ENCODE measurements at regions not wholly inside any gene's neighbourhood (a gene's known extent, or its start where the extent isn't known, plus 50 kb on each side); places are given as distances from the start of the nearest gene placed in this dataset.
A peak's percentile ranks its signal among the peaks of the same experiment; 100 is the strongest.

- H3K4me2 ChIP-seq, result no peak overlapping the region
- no peak for DNase-seq (ENCODE audit: low spot score)
- H4K20me1 ChIP-seq (ENCODE audit: low read depth), result no peaks in the 10 kb centered on the region
- no peak overlapping the region for H2AFZ ChIP-seq (replicated peaks)
- no peaks in the 10 kb centered on the region for H3K27me3 Mint-ChIP-seq (ENCODE audit: insufficient read depth, low read depth)
- H3K27me3 ChIP-seq, result no peaks in the 10 kb centered on the region
- no peaks in the 10 kb centered on the region for H3F3A ChIP-seq (ENCODE audit: low read depth)
- H3K9me3 ChIP-seq (ENCODE audit: low read depth), result no peaks in the 10 kb centered on the region
- H3K27ac Mint-ChIP-seq, result no peak overlapping the region
- H3K36me3 ChIP-seq, result no peaks in the 10 kb centered on the region
- H3K36me3 Mint-ChIP-seq, result no peaks in the 10 kb centered on the region
- no peak overlapping the region for H3K4me3 ChIP-seq
- H3K9me3 Mint-ChIP-seq, result peaks cover 4% of the 10 kb centered on the region
- H3K9ac ChIP-seq, result no peak overlapping the region
- no peaks in the 10 kb centered on the region for H3K4me1 ChIP-seq
- TF ChIP-seq, protein P1, sequence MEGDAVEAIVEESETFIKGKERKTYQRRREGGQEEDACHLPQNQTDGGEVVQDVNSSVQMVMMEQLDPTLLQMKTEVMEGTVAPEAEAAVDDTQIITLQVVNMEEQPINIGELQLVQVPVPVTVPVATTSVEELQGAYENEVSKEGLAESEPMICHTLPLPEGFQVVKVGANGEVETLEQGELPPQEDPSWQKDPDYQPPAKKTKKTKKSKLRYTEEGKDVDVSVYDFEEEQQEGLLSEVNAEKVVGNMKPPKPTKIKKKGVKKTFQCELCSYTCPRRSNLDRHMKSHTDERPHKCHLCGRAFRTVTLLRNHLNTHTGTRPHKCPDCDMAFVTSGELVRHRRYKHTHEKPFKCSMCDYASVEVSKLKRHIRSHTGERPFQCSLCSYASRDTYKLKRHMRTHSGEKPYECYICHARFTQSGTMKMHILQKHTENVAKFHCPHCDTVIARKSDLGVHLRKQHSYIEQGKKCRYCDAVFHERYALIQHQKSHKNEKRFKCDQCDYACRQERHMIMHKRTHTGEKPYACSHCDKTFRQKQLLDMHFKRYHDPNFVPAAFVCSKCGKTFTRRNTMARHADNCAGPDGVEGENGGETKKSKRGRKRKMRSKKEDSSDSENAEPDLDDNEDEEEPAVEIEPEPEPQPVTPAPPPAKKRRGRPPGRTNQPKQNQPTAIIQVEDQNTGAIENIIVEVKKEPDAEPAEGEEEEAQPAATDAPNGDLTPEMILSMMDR (IDR thresholded peaks at IDR 0.05), result no peak
- TF ChIP-seq EZH2phosphoT487 (IDR thresholded peaks at IDR 0.05) (no peak), EZH2 (IDR thresholded peaks at IDR 0.05) (no peak)
- no peak overlapping the region for H3K4me3 Mint-ChIP-seq
- no peak overlapping the region for H3K27ac ChIP-seq
- no peaks in the 10 kb centered on the region for H3K4me1 Mint-ChIP-seq
- H3K79me2 ChIP-seq (ENCODE audit: low read depth), result no peaks in the 10 kb centered on the region
Measured at GRCh38 chr4:72779241-72779640, 210.2 kb upstream of the ADAMTS3 start.

DNA sequence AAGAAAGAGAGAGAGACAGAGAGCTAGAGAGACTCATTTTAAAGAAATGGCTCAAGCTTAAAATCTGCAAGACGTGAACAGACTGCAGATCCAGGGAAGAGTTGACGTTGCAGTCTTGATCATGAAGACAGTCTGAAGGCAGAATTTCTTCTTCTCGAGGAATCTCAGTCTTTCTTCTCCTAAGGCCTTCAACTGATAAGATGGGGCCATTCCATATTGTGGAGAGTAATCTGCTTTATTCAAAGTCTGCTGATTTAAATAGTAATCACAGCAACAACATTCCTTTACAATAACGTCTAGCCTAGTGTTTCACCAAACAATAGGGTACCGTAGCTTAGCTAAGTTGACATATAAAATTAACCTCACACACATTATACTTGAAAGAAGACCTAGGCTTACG is 208.4 kb upstream of the ADAMTS3 start:
- Histone ChIP-seq H3K4me2 (no peak overlapping the region), H3F3A (ENCODE audit: low read depth) (no peaks in the 10 kb centered on the region), H3K27ac (no peak overlapping the region), H3K4me3 (no peak overlapping the region), H3K4me1 (no peaks in the 10 kb centered on the region), H2AFZ (replicated peaks) (no peak overlapping the region), H3K9me3 (ENCODE audit: low read depth) (no peaks in the 10 kb centered on the region), H3K36me3 (no peaks in the 10 kb centered on the region), H3K9ac (no peak overlapping the region), H3K79me2 (ENCODE audit: low read depth) (no peaks in the 10 kb centered on the region), H3K27me3 (no peaks in the 10 kb centered on the region), H4K20me1 (ENCODE audit: low read depth) (no peaks in the 10 kb centered on the region)
- Mint-ChIP-seq H3K27ac (peak overlapping the region; percentile 33), H3K27me3 (ENCODE audit: insufficient read depth, low read depth) (no peaks in the 10 kb centered on the region), H3K4me3 (no peak overlapping the region), H3K4me1 (no peaks in the 10 kb centered on the region), H3K9me3 (peaks cover 4% of the 10 kb centered on the region), H3K36me3 (no peaks in the 10 kb centered on the region)
- no peak for TF ChIP-seq EZH2 (IDR thresholded peaks at IDR 0.05)
- TF ChIP-seq, protein P1 (IDR thresholded peaks at IDR 0.05), result no peak
- TF ChIP-seq EZH2phosphoT487 (IDR thresholded peaks at IDR 0.05), result no peak
- no peak for DNase-seq (ENCODE audit: low spot score)

GRCh38 chr4:72770708-72771107 is 201.7 kb upstream of the ADAMTS3 start:
- Histone ChIP-seq H3K4me1 (no peaks in the 10 kb centered on the region), H3K36me3 (no peaks in the 10 kb centered on the region), H3K27me3 (no peaks in the 10 kb centered on the region), H3K4me2 (no peak overlapping the region), H3K9me3 (ENCODE audit: low read depth) (no peaks in the 10 kb centered on the region), H2AFZ (replicated peaks) (no peak overlapping the region), H3K4me3 (no peak overlapping the region), H3K9ac (no peak overlapping the region), H3K79me2 (ENCODE audit: low read depth) (no peaks in the 10 kb centered on the region), H3K27ac (no peak overlapping the region), H3F3A (ENCODE audit: low read depth) (no peaks in the 10 kb centered on the region), H4K20me1 (ENCODE audit: low read depth) (no peaks in the 10 kb centered on the region)
- H3K36me3 Mint-ChIP-seq, result no peaks in the 10 kb centered on the region
- H3K4me1 Mint-ChIP-seq, result peaks cover 2% of the 10 kb centered on the region
- TF ChIP-seq EZH2phosphoT487 (IDR thresholded peaks at IDR 0.05) (no peak), EZH2 (IDR thresholded peaks at IDR 0.05) (no peak)
- TF ChIP-seq, protein P1 (IDR thresholded peaks at IDR 0.05), result no peak
- H3K27ac Mint-ChIP-seq, result no peak overlapping the region
- H3K4me3 Mint-ChIP-seq, result no peak overlapping the region
- H3K9me3 Mint-ChIP-seq, result peaks cover 2% of the 10 kb centered on the region
- H3K27me3 Mint-ChIP-seq (ENCODE audit: insufficient read depth, low read depth), result no peaks in the 10 kb centered on the region
- no peak for DNase-seq (ENCODE audit: low spot score)
